ENCODE measurements at regions not wholly inside any gene's neighbourhood (a gene's known extent, or its start where the extent isn't known, plus 50 kb on each side); places are given as distances from the start of the nearest gene placed in this dataset.

GRCh38 chr7:51521694-51522312 lies 205.2 kb upstream of the COBL start:
- no peak for TF ChIP-seq CTCF (IDR thresholded peaks at IDR 0.05; ENCODE audit: control extremely low read depth in 1 of 3, insufficient read depth in 1 of 3, low read depth in 1 of 3, low read length in 3 of 3)
- TF ChIP-seq USF2 (IDR thresholded peaks at IDR 0.05; ENCODE audit: low read length), result no peak
- no peak for TF ChIP-seq JUND (IDR thresholded peaks at IDR 0.05; ENCODE audit: low read length)
- no peak for TF ChIP-seq YY1 (IDR thresholded peaks at IDR 0.05; ENCODE audit: low read depth, low read length)

All from H1 (cell line).